ENCODE measurements at regions not wholly inside any gene's neighbourhood (a gene's known extent, or its start where the extent isn't known, plus 50 kb on each side); places are given as distances from the start of the nearest gene placed in this dataset.

DNA sequence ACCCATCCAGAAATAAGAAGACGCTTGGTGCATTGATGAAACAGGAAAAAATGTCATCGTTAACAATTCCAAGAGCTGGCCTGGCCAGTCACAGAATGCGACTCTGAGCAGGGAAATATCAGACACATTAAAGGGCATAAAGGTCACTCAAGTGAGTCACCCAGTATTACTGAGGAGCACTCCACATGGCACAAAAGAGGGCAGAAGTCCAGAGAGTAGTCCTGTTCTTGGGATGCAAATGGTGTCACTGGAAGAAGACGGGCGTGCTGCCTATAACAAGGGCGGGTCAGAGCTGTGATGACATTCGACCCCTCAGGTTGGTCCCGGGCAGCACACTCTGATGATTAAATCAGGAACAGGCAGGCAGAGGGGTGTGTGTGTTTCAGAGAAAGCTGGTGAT lies 720.3 kb downstream of the UQCRFS1 start:
- Histone ChIP-seq H3K27ac (ENCODE audit: low read depth, low read length) (no peak overlapping the region), H3K27me3 (ENCODE audit: control insufficient read depth in 1 of 2, insufficient read depth in 2 of 2, low read length in 2 of 2) (peaks cover 0 to 3% of the 10 kb centered on the region in 2 donors), H3K9ac (ENCODE audit: low read depth in 1 of 2, low read length in 2 of 2) (no peak overlapping the region), H3K4me1 (ENCODE audit: control insufficient read depth in 1 of 2, insufficient read depth in 2 of 2, low read length in 2 of 2) (no peaks in the 10 kb centered on the region), H3K9me3 (ENCODE audit: control insufficient read depth in 1 of 2, low read length in 2 of 2) (no peaks in the 10 kb centered on the region), H3K4me3 (ENCODE audit: low read depth in 1 of 2, low read length in 2 of 2) (no peak overlapping the region), H3K36me3 (ENCODE audit: control insufficient read depth in 1 of 2, insufficient read depth in 2 of 2, low read length in 2 of 2) (no peaks in the 10 kb centered on the region)

DNA sequence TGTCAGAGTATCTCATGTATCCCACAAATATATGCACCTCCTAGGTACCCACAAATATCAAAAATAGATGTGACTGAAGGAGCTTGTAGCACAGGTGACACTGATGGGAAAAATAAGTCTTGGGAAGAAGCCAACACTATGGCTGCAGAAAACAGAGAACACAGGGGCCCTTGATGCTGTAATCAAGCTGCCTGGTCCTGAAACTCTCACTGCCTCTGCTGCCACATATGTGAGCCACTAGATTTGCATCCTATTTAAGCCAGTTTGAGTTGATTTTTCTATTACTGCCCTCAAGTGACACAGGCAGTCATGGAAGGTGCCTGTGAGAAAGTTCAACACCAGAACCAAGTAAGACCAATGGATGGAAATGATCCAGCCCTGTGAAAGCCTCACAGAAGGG lies 720.8 kb downstream of the UQCRFS1 start:
- Histone ChIP-seq H3K36me3 (ENCODE audit: control insufficient read depth in 1 of 2, insufficient read depth in 2 of 2, low read length in 2 of 2) (no peaks in the 10 kb centered on the region), H3K27ac (ENCODE audit: low read depth, low read length) (no peak overlapping the region), H3K9ac (ENCODE audit: low read depth in 1 of 2, low read length in 2 of 2) (no peak overlapping the region), H3K9me3 (ENCODE audit: control insufficient read depth in 1 of 2, low read length in 2 of 2) (no peaks in the 10 kb centered on the region), H3K4me1 (ENCODE audit: control insufficient read depth in 1 of 2, insufficient read depth in 2 of 2, low read length in 2 of 2) (no peaks in the 10 kb centered on the region), H3K4me3 (ENCODE audit: low read depth in 1 of 2, low read length in 2 of 2) (no peak overlapping the region), H3K27me3 (ENCODE audit: control insufficient read depth in 1 of 2, insufficient read depth in 2 of 2, low read length in 2 of 2) (peaks cover 0 to 3% of the 10 kb centered on the region in 2 donors)

DNA sequence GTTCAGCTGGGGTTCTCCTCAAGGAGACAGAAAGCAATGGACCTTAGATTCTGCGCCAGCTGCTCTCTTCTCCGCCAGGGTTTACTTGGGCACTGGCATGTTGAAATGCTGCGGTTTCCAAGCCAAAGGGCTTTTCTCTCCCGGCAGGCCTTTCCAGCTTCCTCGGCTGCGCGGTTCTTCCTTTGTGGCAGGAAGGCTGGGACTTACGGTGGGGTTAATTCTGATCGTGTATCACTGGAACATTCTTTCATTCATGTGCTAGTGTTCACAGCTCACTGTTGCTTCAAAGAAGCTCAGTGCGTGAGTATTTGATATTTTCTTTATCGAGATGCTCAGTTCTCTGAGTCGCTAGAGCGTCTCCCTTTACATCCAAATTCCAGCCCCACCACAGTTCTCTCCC lies 723.2 kb downstream of the UQCRFS1 start:
- no peaks in the 10 kb centered on the region for H3K9me3 ChIP-seq (ENCODE audit: control insufficient read depth in 1 of 2, low read length in 2 of 2)
- H3K9ac ChIP-seq (ENCODE audit: low read depth in 1 of 2, low read length in 2 of 2), result no peak overlapping the region
- H3K27me3 ChIP-seq (ENCODE audit: control insufficient read depth in 1 of 2, insufficient read depth in 2 of 2, low read length in 2 of 2), result peaks cover 0 to 3% of the 10 kb centered on the region in 2 donors
- no peaks in the 10 kb centered on the region for H3K36me3 ChIP-seq (ENCODE audit: control insufficient read depth in 1 of 2, insufficient read depth in 2 of 2, low read length in 2 of 2)
- no peak overlapping the region for H3K4me3 ChIP-seq (ENCODE audit: low read depth in 1 of 2, low read length in 2 of 2)
- no peak overlapping the region for H3K27ac ChIP-seq (ENCODE audit: low read depth, low read length)
- H3K4me1 ChIP-seq (ENCODE audit: control insufficient read depth in 1 of 2, insufficient read depth in 2 of 2, low read length in 2 of 2), result peaks cover 0 to 2% of the 10 kb centered on the region in 2 donors

- H3K27ac ChIP-seq (ENCODE audit: low read depth, low read length), result no peak overlapping the region
- no peaks in the 10 kb centered on the region for H3K9me3 ChIP-seq (ENCODE audit: control insufficient read depth in 1 of 2, low read length in 2 of 2)
- H3K4me3 ChIP-seq (ENCODE audit: low read depth in 1 of 2, low read length in 2 of 2), result no peak overlapping the region
- no peaks in the 10 kb centered on the region for H3K36me3 ChIP-seq (ENCODE audit: control insufficient read depth in 1 of 2, insufficient read depth in 2 of 2, low read length in 2 of 2)
- H3K9ac ChIP-seq (ENCODE audit: low read depth in 1 of 2, low read length in 2 of 2), result no peak overlapping the region
- H3K4me1 ChIP-seq (ENCODE audit: control insufficient read depth in 1 of 2, insufficient read depth in 2 of 2, low read length in 2 of 2), result peaks cover 0 to 2% of the 10 kb centered on the region in 2 donors
- H3K27me3 ChIP-seq (ENCODE audit: control insufficient read depth in 1 of 2, insufficient read depth in 2 of 2, low read length in 2 of 2), result peaks cover 0 to 3% of the 10 kb centered on the region in 2 donors
These were observed 723.8 kb downstream of the UQCRFS1 start for GRCh38 chr19:28489126-28489660.

GRCh38 chr19:28487999-28488398 lies 725.0 kb downstream of the UQCRFS1 start:
- no peak overlapping the region for H3K4me3 ChIP-seq (ENCODE audit: low read depth in 1 of 2, low read length in 2 of 2)
- H3K36me3 ChIP-seq (ENCODE audit: control insufficient read depth in 1 of 2, insufficient read depth in 2 of 2, low read length in 2 of 2), result no peaks in the 10 kb centered on the region
- no peak overlapping the region for H3K27ac ChIP-seq (ENCODE audit: low read depth, low read length)
- H3K9ac ChIP-seq (ENCODE audit: low read depth in 1 of 2, low read length in 2 of 2), result no peak overlapping the region
- H3K9me3 ChIP-seq (ENCODE audit: control insufficient read depth in 1 of 2, low read length in 2 of 2), result no peaks in the 10 kb centered on the region
- H3K27me3 ChIP-seq (ENCODE audit: control insufficient read depth in 1 of 2, insufficient read depth in 2 of 2, low read length in 2 of 2), result peaks cover 0 to 3% of the 10 kb centered on the region in 2 donors
- peaks cover 0 to 2% of the 10 kb centered on the region in 2 donors for H3K4me1 ChIP-seq (ENCODE audit: control insufficient read depth in 1 of 2, insufficient read depth in 2 of 2, low read length in 2 of 2)

- H3K9ac ChIP-seq (ENCODE audit: low read depth in 1 of 2, low read length in 2 of 2), result no peak overlapping the region
- peaks cover 0 to 2% of the 10 kb centered on the region in 2 donors for H3K4me1 ChIP-seq (ENCODE audit: control insufficient read depth in 1 of 2, insufficient read depth in 2 of 2, low read length in 2 of 2)
- no peak overlapping the region for H3K27ac ChIP-seq (ENCODE audit: low read depth, low read length)
- H3K36me3 ChIP-seq (ENCODE audit: control insufficient read depth in 1 of 2, insufficient read depth in 2 of 2, low read length in 2 of 2), result no peaks in the 10 kb centered on the region
- H3K27me3 ChIP-seq (ENCODE audit: control insufficient read depth in 1 of 2, insufficient read depth in 2 of 2, low read length in 2 of 2), result peaks cover 0 to 3% of the 10 kb centered on the region in 2 donors
- H3K9me3 ChIP-seq (ENCODE audit: control insufficient read depth in 1 of 2, low read length in 2 of 2), result no peaks in the 10 kb centered on the region
- no peak overlapping the region for H3K4me3 ChIP-seq (ENCODE audit: low read depth in 1 of 2, low read length in 2 of 2)
These were observed 726.0 kb downstream of the UQCRFS1 start for GRCh38 chr19:28486926-28487325.

DNA sequence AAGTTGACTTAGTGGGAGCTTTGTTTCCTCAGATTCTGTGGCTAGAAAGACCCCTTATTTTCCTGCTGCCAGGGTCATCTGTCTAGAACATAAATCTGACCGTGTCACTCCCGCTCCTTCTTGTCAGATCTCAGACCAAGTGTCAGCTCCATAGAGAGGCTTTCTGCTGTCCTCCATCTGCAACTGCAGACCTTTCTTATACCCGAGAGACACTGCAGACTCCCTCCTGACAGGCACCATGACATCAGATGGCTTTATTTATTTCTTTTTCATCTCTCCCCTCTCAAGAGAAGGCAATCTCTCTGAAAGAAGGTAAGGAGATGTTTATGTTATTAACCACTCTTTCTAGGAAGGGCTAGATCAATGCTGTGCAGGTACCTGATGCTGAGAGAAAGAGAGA lies 726.5 kb downstream of the UQCRFS1 start:
- Histone ChIP-seq H3K4me1 (ENCODE audit: control insufficient read depth in 1 of 2, insufficient read depth in 2 of 2, low read length in 2 of 2) (peaks cover 3 to 6% of the 10 kb centered on the region in 2 donors), H3K9me3 (ENCODE audit: control insufficient read depth in 1 of 2, low read length in 2 of 2) (no peaks in the 10 kb centered on the region), H3K27ac (ENCODE audit: low read depth, low read length) (no peak overlapping the region), H3K36me3 (ENCODE audit: control insufficient read depth in 1 of 2, insufficient read depth in 2 of 2, low read length in 2 of 2) (no peaks in the 10 kb centered on the region), H3K9ac (ENCODE audit: low read depth in 1 of 2, low read length in 2 of 2) (no peak overlapping the region), H3K27me3 (ENCODE audit: control insufficient read depth in 1 of 2, insufficient read depth in 2 of 2, low read length in 2 of 2) (peaks cover 0 to 3% of the 10 kb centered on the region in 2 donors), H3K4me3 (ENCODE audit: low read depth in 1 of 2, low read length in 2 of 2) (no peak overlapping the region)

DNA sequence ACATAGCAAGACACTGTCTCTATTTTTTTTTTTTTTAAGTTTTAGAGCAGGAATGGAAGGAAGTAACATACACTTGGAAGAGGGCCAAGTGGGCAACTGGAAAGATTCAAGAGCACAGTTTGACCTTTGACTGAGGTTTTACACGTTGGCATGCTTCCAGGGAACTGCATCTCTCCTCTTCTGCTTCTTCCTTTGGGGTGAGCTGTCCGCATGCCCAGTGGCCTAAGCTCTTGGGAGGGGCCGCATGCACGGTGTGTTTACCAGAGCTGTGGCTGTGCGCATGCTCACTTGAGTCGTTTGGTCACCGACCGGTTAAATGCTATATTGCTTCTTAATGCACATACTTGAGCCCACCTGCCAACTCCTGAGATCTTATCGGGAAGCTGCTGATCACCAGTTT lies 727.7 kb downstream of the UQCRFS1 start:
- Histone ChIP-seq H3K9me3 (ENCODE audit: control insufficient read depth in 1 of 2, low read length in 2 of 2) (no peaks in the 10 kb centered on the region), H3K9ac (ENCODE audit: low read depth in 1 of 2, low read length in 2 of 2) (no peak overlapping the region), H3K36me3 (ENCODE audit: control insufficient read depth in 1 of 2, insufficient read depth in 2 of 2, low read length in 2 of 2) (no peaks in the 10 kb centered on the region), H3K4me3 (ENCODE audit: low read depth in 1 of 2, low read length in 2 of 2) (no peak overlapping the region), H3K27me3 (ENCODE audit: control insufficient read depth in 1 of 2, insufficient read depth in 2 of 2, low read length in 2 of 2) (peaks cover 0 to 3% of the 10 kb centered on the region in 2 donors), H3K4me1 (ENCODE audit: control insufficient read depth in 1 of 2, insufficient read depth in 2 of 2, low read length in 2 of 2) (peaks cover 5 to 12% of the 10 kb centered on the region in 2 donors), H3K27ac (ENCODE audit: low read depth, low read length) (no peak overlapping the region)

GRCh38 chr19:28483197-28483596 lies 729.8 kb downstream of the UQCRFS1 start:
- no peak overlapping the region for H3K4me3 ChIP-seq (ENCODE audit: low read depth in 1 of 2, low read length in 2 of 2)
- no peaks in the 10 kb centered on the region for H3K36me3 ChIP-seq (ENCODE audit: control insufficient read depth in 1 of 2, insufficient read depth in 2 of 2, low read length in 2 of 2)
- peaks cover 5 to 12% of the 10 kb centered on the region in 2 donors for H3K4me1 ChIP-seq (ENCODE audit: control insufficient read depth in 1 of 2, insufficient read depth in 2 of 2, low read length in 2 of 2)
- no peaks in the 10 kb centered on the region for H3K9me3 ChIP-seq (ENCODE audit: control insufficient read depth in 1 of 2, low read length in 2 of 2)
- no peak overlapping the region for H3K27ac ChIP-seq (ENCODE audit: low read depth, low read length)
- H3K9ac ChIP-seq (ENCODE audit: low read depth in 1 of 2, low read length in 2 of 2), result no peak overlapping the region
- H3K27me3 ChIP-seq (ENCODE audit: control insufficient read depth in 1 of 2, insufficient read depth in 2 of 2, low read length in 2 of 2), result no peaks in the 10 kb centered on the region

DNA sequence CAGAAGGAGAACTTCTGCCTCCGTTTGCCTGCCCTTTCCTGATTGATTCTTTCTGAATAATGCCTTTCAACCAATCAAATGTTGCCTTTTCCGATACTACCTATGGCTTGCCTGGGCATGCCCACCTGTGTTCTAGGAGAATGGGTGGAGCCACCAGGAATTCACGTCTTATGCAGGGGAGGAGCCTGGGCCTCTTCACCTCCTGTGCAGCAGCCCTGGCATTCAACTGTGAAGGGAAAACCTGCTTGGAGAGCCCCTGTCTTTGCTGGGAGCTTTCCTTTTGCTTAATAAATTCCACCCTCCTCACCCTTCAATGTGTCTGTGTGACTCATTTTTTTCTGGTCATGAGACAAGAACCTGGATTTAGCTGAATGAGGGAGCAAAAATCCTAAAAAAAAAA lies 730.7 kb downstream of the UQCRFS1 start:
- peaks cover 5 to 12% of the 10 kb centered on the region in 2 donors for H3K4me1 ChIP-seq (ENCODE audit: control insufficient read depth in 1 of 2, insufficient read depth in 2 of 2, low read length in 2 of 2)
- H3K27ac ChIP-seq (ENCODE audit: low read depth, low read length), result no peak overlapping the region
- H3K4me3 ChIP-seq (ENCODE audit: low read depth in 1 of 2, low read length in 2 of 2), result no peak overlapping the region
- H3K27me3 ChIP-seq (ENCODE audit: control insufficient read depth in 1 of 2, insufficient read depth in 2 of 2, low read length in 2 of 2), result no peaks in the 10 kb centered on the region
- no peaks in the 10 kb centered on the region for H3K36me3 ChIP-seq (ENCODE audit: control insufficient read depth in 1 of 2, insufficient read depth in 2 of 2, low read length in 2 of 2)
- H3K9me3 ChIP-seq (ENCODE audit: control insufficient read depth in 1 of 2, low read length in 2 of 2), result no peaks in the 10 kb centered on the region
- no peak overlapping the region for H3K9ac ChIP-seq (ENCODE audit: low read depth in 1 of 2, low read length in 2 of 2)

DNA sequence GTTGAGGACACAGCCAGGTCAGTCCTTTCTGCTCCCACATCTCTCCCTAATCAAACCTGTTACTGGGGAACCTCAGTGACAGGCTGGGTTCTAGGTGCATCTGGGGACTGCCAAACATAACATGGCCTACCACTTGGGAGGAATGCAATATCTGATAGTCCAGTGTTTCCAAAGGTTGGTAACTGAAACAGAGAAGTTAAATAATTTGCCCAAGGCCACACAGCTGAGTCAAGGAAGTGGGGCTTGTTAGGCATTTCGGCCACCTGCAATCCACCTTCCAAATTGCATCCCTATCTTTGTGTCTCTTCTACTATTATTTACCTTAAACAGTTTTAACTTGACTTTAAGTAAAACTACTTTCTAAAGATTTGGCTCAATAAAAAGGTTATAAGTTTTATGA lies 731.3 kb downstream of the UQCRFS1 start:
- no peaks in the 10 kb centered on the region for H3K27me3 ChIP-seq (ENCODE audit: control insufficient read depth in 1 of 2, insufficient read depth in 2 of 2, low read length in 2 of 2)
- peaks cover 5 to 12% of the 10 kb centered on the region in 2 donors for H3K4me1 ChIP-seq (ENCODE audit: control insufficient read depth in 1 of 2, insufficient read depth in 2 of 2, low read length in 2 of 2)
- H3K9me3 ChIP-seq (ENCODE audit: control insufficient read depth in 1 of 2, low read length in 2 of 2), result no peaks in the 10 kb centered on the region
- H3K27ac ChIP-seq (ENCODE audit: low read depth, low read length), result no peak overlapping the region
- H3K36me3 ChIP-seq (ENCODE audit: control insufficient read depth in 1 of 2, insufficient read depth in 2 of 2, low read length in 2 of 2), result no peaks in the 10 kb centered on the region
- peak overlapping the region in 1 of 2 donors; percentile 38 for H3K4me3 ChIP-seq (ENCODE audit: low read depth in 1 of 2, low read length in 2 of 2)
- H3K9ac ChIP-seq (ENCODE audit: low read depth in 1 of 2, low read length in 2 of 2), result no peak overlapping the region
